ENCODE measurements at regions not wholly inside any gene's neighbourhood (a gene's known extent, or its start where the extent isn't known, plus 50 kb on each side); places are given as distances from the start of the nearest gene placed in this dataset.

- Histone ChIP-seq H3K27me3 (replicated peaks; ENCODE audit: insufficient read depth, low read length) (no peaks in the 10 kb centered on the region), H3F3A (ENCODE audit: insufficient read depth, low read length) (peaks cover 5% of the 10 kb centered on the region; the same call in 1 of the 2 replicates), H3K9ac (ENCODE audit: low read length) (no peak overlapping the region), H3K36me3 (replicated peaks; ENCODE audit: insufficient read depth, low read length) (no peaks in the 10 kb centered on the region), H3K4me1 (ENCODE audit: low read length) (no peaks in the 10 kb centered on the region), H2AFZ (ENCODE audit: low read length) (no peak overlapping the region), H3K4me2 (ENCODE audit: low read depth, low read length) (no peak overlapping the region), H3K27ac (ENCODE audit: low read length) (no peak overlapping the region), H3K79me2 (ENCODE audit: low read length) (no peaks in the 10 kb centered on the region), H3K4me3 (ENCODE audit: low read length) (no peak overlapping the region), H3K9me3 (replicated peaks; ENCODE audit: insufficient read depth, low read length) (no peaks in the 10 kb centered on the region), H3K9me2 (replicated peaks; ENCODE audit: insufficient read depth, low read length) (no peaks in the 10 kb centered on the region), H4K20me1 (ENCODE audit: insufficient read depth, low read length) (no peaks in the 10 kb centered on the region)
- TF ChIP-seq EZH2phosphoT487 (IDR thresholded peaks at IDR 0.05; ENCODE audit: low read length) (no peak), EZH2 (optimal IDR thresholded peaks at IDR 0.05; ENCODE audit: low read depth, low read length) (no peak)
- TF ChIP-seq, protein P1, sequence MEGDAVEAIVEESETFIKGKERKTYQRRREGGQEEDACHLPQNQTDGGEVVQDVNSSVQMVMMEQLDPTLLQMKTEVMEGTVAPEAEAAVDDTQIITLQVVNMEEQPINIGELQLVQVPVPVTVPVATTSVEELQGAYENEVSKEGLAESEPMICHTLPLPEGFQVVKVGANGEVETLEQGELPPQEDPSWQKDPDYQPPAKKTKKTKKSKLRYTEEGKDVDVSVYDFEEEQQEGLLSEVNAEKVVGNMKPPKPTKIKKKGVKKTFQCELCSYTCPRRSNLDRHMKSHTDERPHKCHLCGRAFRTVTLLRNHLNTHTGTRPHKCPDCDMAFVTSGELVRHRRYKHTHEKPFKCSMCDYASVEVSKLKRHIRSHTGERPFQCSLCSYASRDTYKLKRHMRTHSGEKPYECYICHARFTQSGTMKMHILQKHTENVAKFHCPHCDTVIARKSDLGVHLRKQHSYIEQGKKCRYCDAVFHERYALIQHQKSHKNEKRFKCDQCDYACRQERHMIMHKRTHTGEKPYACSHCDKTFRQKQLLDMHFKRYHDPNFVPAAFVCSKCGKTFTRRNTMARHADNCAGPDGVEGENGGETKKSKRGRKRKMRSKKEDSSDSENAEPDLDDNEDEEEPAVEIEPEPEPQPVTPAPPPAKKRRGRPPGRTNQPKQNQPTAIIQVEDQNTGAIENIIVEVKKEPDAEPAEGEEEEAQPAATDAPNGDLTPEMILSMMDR (IDR thresholded peaks at IDR 0.05; ENCODE audit: low read length) = no peak
- DNase-seq = no peak
Observed at GRCh38 chr16:59540621-59541020, 806.5 kb upstream of the GOT2 start.

DNA sequence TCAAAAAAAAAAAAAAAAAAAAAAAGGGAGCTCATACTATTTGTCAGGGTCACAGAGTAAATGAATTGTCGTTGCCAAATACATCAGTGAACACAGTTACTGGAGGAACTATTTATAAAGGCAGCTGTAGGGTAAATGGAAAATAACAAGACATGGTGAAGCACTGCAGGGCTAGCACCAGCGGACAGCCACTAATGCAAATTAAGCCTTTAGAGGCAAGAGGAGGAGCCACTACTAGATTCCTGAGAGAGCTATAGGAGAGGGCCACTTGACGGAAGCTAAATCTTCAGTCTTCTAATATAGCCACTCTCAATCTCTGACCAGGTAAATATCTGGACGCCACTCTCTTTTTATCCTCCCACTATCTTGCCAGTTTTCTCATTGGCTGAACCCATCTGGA lies 801.2 kb upstream of the GOT2 start:
- H3K27me3 ChIP-seq (replicated peaks; ENCODE audit: insufficient read depth, low read length) = no peaks in the 10 kb centered on the region
- H3K9me2 ChIP-seq (replicated peaks; ENCODE audit: insufficient read depth, low read length) = no peaks in the 10 kb centered on the region
- no peak overlapping the region for H2AFZ ChIP-seq (ENCODE audit: low read length)
- no peak overlapping the region for H3K4me2 ChIP-seq (ENCODE audit: low read depth, low read length)
- no peaks in the 10 kb centered on the region for H3K79me2 ChIP-seq (ENCODE audit: low read length)
- H3K4me1 ChIP-seq (ENCODE audit: low read length) = no peaks in the 10 kb centered on the region
- TF ChIP-seq EZH2 (optimal IDR thresholded peaks at IDR 0.05; ENCODE audit: low read depth, low read length) (no peak), EZH2phosphoT487 (IDR thresholded peaks at IDR 0.05; ENCODE audit: low read length) (no peak)
- TF ChIP-seq, protein P1 (IDR thresholded peaks at IDR 0.05; ENCODE audit: low read length) = no peak
- H3K9me3 ChIP-seq (replicated peaks; ENCODE audit: insufficient read depth, low read length) = no peaks in the 10 kb centered on the region
- no peaks in the 10 kb centered on the region for H3K36me3 ChIP-seq (replicated peaks; ENCODE audit: insufficient read depth, low read length)
- no peaks in the 10 kb centered on the region for H4K20me1 ChIP-seq (ENCODE audit: insufficient read depth, low read length)
- H3K27ac ChIP-seq (ENCODE audit: low read length) = no peak overlapping the region
- no peak overlapping the region for H3K9ac ChIP-seq (ENCODE audit: low read length)
- DNase-seq = no peak
- H3K4me3 ChIP-seq (ENCODE audit: low read length) = no peak overlapping the region
- H3F3A ChIP-seq (ENCODE audit: insufficient read depth, low read length) = peaks cover 5% of the 10 kb centered on the region; the same call in 1 of the 2 replicates

GRCh38 chr16:59527206-59527997 lies 793.3 kb upstream of the GOT2 start:
- no peaks in the 10 kb centered on the region for H3K36me3 ChIP-seq (replicated peaks; ENCODE audit: insufficient read depth, low read length)
- no peaks in the 10 kb centered on the region for H4K20me1 ChIP-seq (ENCODE audit: insufficient read depth, low read length)
- no peaks in the 10 kb centered on the region for H3K4me1 ChIP-seq (ENCODE audit: low read length)
- H3K4me3 ChIP-seq (ENCODE audit: low read length) = no peak overlapping the region
- H3F3A ChIP-seq (ENCODE audit: insufficient read depth, low read length) = no peaks in the 10 kb centered on the region
- no peaks in the 10 kb centered on the region for H3K9me3 ChIP-seq (replicated peaks; ENCODE audit: insufficient read depth, low read length)
- TF ChIP-seq EZH2phosphoT487 (IDR thresholded peaks at IDR 0.05; ENCODE audit: low read length) (no peak), EZH2 (optimal IDR thresholded peaks at IDR 0.05; ENCODE audit: low read depth, low read length) (no peak)
- TF ChIP-seq, protein P1 (IDR thresholded peaks at IDR 0.05; ENCODE audit: low read length) = no peak
- DNase-seq = no peak
- no peaks in the 10 kb centered on the region for H3K27me3 ChIP-seq (replicated peaks; ENCODE audit: insufficient read depth, low read length)
- no peaks in the 10 kb centered on the region for H3K9me2 ChIP-seq (replicated peaks; ENCODE audit: insufficient read depth, low read length)
- no peak overlapping the region for H2AFZ ChIP-seq (ENCODE audit: low read length)
- H3K79me2 ChIP-seq (ENCODE audit: low read length) = no peaks in the 10 kb centered on the region
- no peak overlapping the region for H3K27ac ChIP-seq (ENCODE audit: low read length)
- no peak overlapping the region for H3K4me2 ChIP-seq (ENCODE audit: low read depth, low read length)
- H3K9ac ChIP-seq (ENCODE audit: low read length) = no peak overlapping the region
